Osteocyte (in vitro differentiated cells): ENCODE measurements at regions not wholly inside any gene's neighbourhood (a gene's known extent, or its start where the extent isn't known, plus 50 kb on each side); places are given as distances from the start of the nearest gene placed in this dataset.

Experiments used
- DNase-seq: peaks from one replicate; pipeline ENCODE4 v3.0.0; 2021; ENCODE audit warnings: mixed read lengths; ENCODE audit not compliant: unreplicated experiment; ENCODE audit errors: extremely low spot score
- H3K27ac Mint-ChIP-seq: one replicate; pipeline ENCODE4 v1.8.0; 2021; ENCODE audit warnings: mild to moderate bottlenecking, mixed read lengths; ENCODE audit not compliant: unreplicated experiment
- H3K27me3 Mint-ChIP-seq: one replicate; pipeline ENCODE4 v1.8.0; 2021; ENCODE audit warnings: mixed read lengths; ENCODE audit not compliant: unreplicated experiment
- H3K36me3 Mint-ChIP-seq: one replicate; pipeline ENCODE4 v1.8.0; 2021; ENCODE audit warnings: mixed read lengths; ENCODE audit not compliant: unreplicated experiment
- H3K4me1 Mint-ChIP-seq: one replicate; pipeline ENCODE4 v1.8.0; 2021; ENCODE audit warnings: mixed read lengths; ENCODE audit not compliant: unreplicated experiment
- H3K4me3 Mint-ChIP-seq: one replicate; pipeline ENCODE4 v1.8.0; 2021; ENCODE audit warnings: mild to moderate bottlenecking, moderate library complexity, mixed read lengths; ENCODE audit not compliant: unreplicated experiment
- H3K9me3 Mint-ChIP-seq: one replicate; pipeline ENCODE4 v1.8.0; 2021; ENCODE audit warnings: mixed read lengths; ENCODE audit not compliant: unreplicated experiment
- CTCF ChIP-seq: fragments of 200-600 bp; sonication (generic); IDR thresholded peaks from 2 replicates; pipeline ENCODE4 v1.5.0; 2021; ENCODE audit warnings: antibody characterized with exemption, mild to moderate bottlenecking, moderate library complexity

GRCh38 chr13:33957497-33957905 is 139.6 kb downstream of the RFC3 start:
- TF ChIP-seq CTCF, result no peak
- no peak overlapping the region for H3K4me3 Mint-ChIP-seq
- H3K4me1 Mint-ChIP-seq, result no peaks in the 10 kb centered on the region
- no peak overlapping the region for H3K27ac Mint-ChIP-seq
- no peaks in the 10 kb centered on the region for H3K27me3 Mint-ChIP-seq
- H3K9me3 Mint-ChIP-seq, result no peaks in the 10 kb centered on the region
- no peaks in the 10 kb centered on the region for H3K36me3 Mint-ChIP-seq
- no peak for DNase-seq

- Mint-ChIP-seq H3K27me3 (no peaks in the 10 kb centered on the region), H3K9me3 (no peaks in the 10 kb centered on the region), H3K4me1 (no peaks in the 10 kb centered on the region), H3K36me3 (no peaks in the 10 kb centered on the region), H3K27ac (no peak overlapping the region), H3K4me3 (no peak overlapping the region)
- no peak for DNase-seq
- TF ChIP-seq CTCF, result no peak
These were observed 141.0 kb downstream of the RFC3 start for GRCh38 chr13:33958964-33959363.

GRCh38 chr13:33963134-33963533 is 145.2 kb downstream of the RFC3 start:
- Mint-ChIP-seq H3K4me1 (no peaks in the 10 kb centered on the region), H3K9me3 (no peaks in the 10 kb centered on the region), H3K36me3 (no peaks in the 10 kb centered on the region), H3K27ac (no peak overlapping the region), H3K27me3 (no peaks in the 10 kb centered on the region), H3K4me3 (no peak overlapping the region)
- no peak for DNase-seq
- no peak for TF ChIP-seq CTCF

GRCh38 chr13:33963895-33964294 is 145.9 kb downstream of the RFC3 start:
- no peak for TF ChIP-seq CTCF
- Mint-ChIP-seq H3K9me3 (no peaks in the 10 kb centered on the region), H3K36me3 (no peaks in the 10 kb centered on the region), H3K27me3 (no peaks in the 10 kb centered on the region), H3K4me3 (no peak overlapping the region), H3K27ac (no peak overlapping the region), H3K4me1 (no peaks in the 10 kb centered on the region)
- DNase-seq, result no peak

- no peak overlapping the region for H3K4me3 Mint-ChIP-seq
- no peaks in the 10 kb centered on the region for H3K9me3 Mint-ChIP-seq
- TF ChIP-seq CTCF, result no peak
- no peaks in the 10 kb centered on the region for H3K4me1 Mint-ChIP-seq
- H3K27me3 Mint-ChIP-seq, result no peaks in the 10 kb centered on the region
- no peaks in the 10 kb centered on the region for H3K36me3 Mint-ChIP-seq
- no peak for DNase-seq
- H3K27ac Mint-ChIP-seq, result no peak overlapping the region
These were observed 150.9 kb downstream of the RFC3 start for GRCh38 chr13:33968520-33969507.
